SK-N-SH (cell line): ENCODE measurements at regions not wholly inside any gene's neighbourhood (a gene's known extent, or its start where the extent isn't known, plus 50 kb on each side); places are given as distances from the start of the nearest gene placed in this dataset.

Experiments used
- CTCF ChIA-PET: fragments of 300-600, 350-600 bp; formaldehyde crosslinking; extraction: SDS; loops from one replicate; lab custom pipeline; 2021; lab: Yijun Ruan, JAX
- POLR2A ChIA-PET: fragments of 350-600 bp; sonication (Branson Sonifier 250); formaldehyde crosslinking; extraction: SDS; loops from one replicate; lab custom pipeline; 2020; ENCODE audit warnings: antibody characterized with exemption, inconsistent platforms; lab: Yijun Ruan, JAX
- DNase-seq: peaks from one replicate; pipeline ENCODE4 v3.0.0; 2012
- H2AFZ ChIP-seq: fragments of 200-600 bp; sonication (generic); 2 replicates; pipeline ENCODE4 v1.8.1; 2016; ENCODE audit warnings: antibody characterized with exemption, mild to moderate bottlenecking, low read depth
- H3F3A ChIP-seq: fragments of 200-600 bp; sonication (generic); replicated peaks from 2 replicates; pipeline ENCODE3; 2016; ENCODE audit warnings: antibody characterized with exemption, mild to moderate bottlenecking; ENCODE audit not compliant: insufficient read depth
- H3K27ac ChIP-seq, 2 experiments: fragments of 200-500 bp in 1 of 2; fragments of 200-600 bp in 1 of 2; sonication (Bioruptor generic) in 1 of 2; sonication (generic), shearing (Covaris generic) in 1 of 2; 2 replicates each; pipeline versions ENCODE4 v1.5.1 to v1.6.1; 2014 to 2016; ENCODE audit warnings: low read depth in 2 of 2, inconsistent platforms in 1 of 2, low read length in 1 of 2, mild to moderate bottlenecking in 1 of 2, mixed read lengths in 1 of 2
- H3K27me3 ChIP-seq: fragments of 200-600 bp; sonication (generic), shearing (Covaris generic); 2 replicates; pipeline ENCODE4 v1.6.1; 2016; ENCODE audit warnings: mixed run types; ENCODE audit not compliant: insufficient read depth
- H3K36me3 ChIP-seq, 2 experiments: fragments of 200-500 bp in 1 of 2; fragments of 200-600 bp in 1 of 2; sonication (Bioruptor generic) in 1 of 2; sonication (generic) in 1 of 2; replicated peaks in 1 of 2; 2 replicates each; pipeline versions ENCODE3 to v1.5.1; 2014 to 2016; ENCODE audit warnings: low read length in 1 of 2, mild to moderate bottlenecking in 1 of 2; ENCODE audit not compliant: insufficient read depth in 2 of 2, control insufficient read depth in 1 of 2
- H3K4me1 ChIP-seq, 2 experiments: fragments of 200-500 bp in 1 of 2; fragments of 200-600 bp in 1 of 2; sonication (Bioruptor generic) in 1 of 2; sonication (generic), shearing (Covaris generic) in 1 of 2; 2 replicates each; pipeline versions ENCODE4 v1.5.1 to v1.6.1; 2014 to 2016; ENCODE audit warnings: low read depth in 1 of 2, low read length in 1 of 2, mixed run types in 1 of 2; ENCODE audit not compliant: insufficient read depth in 2 of 2, control insufficient read depth in 1 of 2
- H3K4me2 ChIP-seq: fragments of 200-600 bp; sonication (generic), shearing (Covaris generic); 2 replicates; pipeline ENCODE4 v1.6.1; 2017; ENCODE audit warnings: mixed run types
- H3K4me3 ChIP-seq, 2 experiments: fragments of 200-500 bp in 1 of 2; fragments of 200-600 bp in 1 of 2; sonication (Bioruptor generic) in 1 of 2; sonication (generic), shearing (Covaris generic) in 1 of 2; 2 replicates each; pipeline versions ENCODE4 v1.5.1 to v1.8.1; 2014 to 2016; ENCODE audit warnings: low read depth in 2 of 2, inconsistent platforms in 1 of 2, low read length in 1 of 2, mild to moderate bottlenecking in 1 of 2, mixed read lengths in 1 of 2, moderate library complexity in 1 of 2
- H3K79me2 ChIP-seq: fragments of 200-600 bp; sonication (generic); 2 replicates; pipeline ENCODE4 v1.8.1; 2017; ENCODE audit warnings: mild to moderate bottlenecking; ENCODE audit not compliant: insufficient read depth
- H3K9ac ChIP-seq: fragments of 200-600 bp; sonication (generic); 2 replicates; pipeline ENCODE4 v1.6.1; 2017; ENCODE audit warnings: mixed run types
- H3K9me2 ChIP-seq: fragments of 200-600 bp; sonication (generic); 2 replicates; pipeline ENCODE4 v1.6.1; 2017; ENCODE audit warnings: mixed run types
- H3K9me3 ChIP-seq: fragments of 200-600 bp; sonication (generic); 2 replicates; pipeline ENCODE4 v1.6.1; 2017; ENCODE audit warnings: mixed run types, mild to moderate bottlenecking, moderate library complexity
- H4K20me1 ChIP-seq: fragments of 200-600 bp; sonication (generic); 2 replicates; pipeline ENCODE4 v1.6.1; 2017; ENCODE audit warnings: mild to moderate bottlenecking, mixed run types; ENCODE audit not compliant: insufficient read depth
- CTCF ChIP-seq: fragments of 200-600 bp; sonication (generic); IDR thresholded peaks from 2 replicates; pipeline ENCODE4 v1.6.1; 2017; ENCODE audit warnings: antibody characterized with exemption, mild to moderate bottlenecking, moderate library complexity
- EP300 ChIP-seq, 2 experiments: IDR thresholded peaks; 2 replicates each; pipeline versions ENCODE4 v1.4.0 to v1.6.1; 2012; ENCODE audit warnings: borderline replicate concordance in 1 of 2, low read depth in 1 of 2, low read length in 1 of 2
- EZH2phosphoT487 ChIP-seq: fragments of 200-600 bp; sonication (generic); IDR thresholded peaks from 2 replicates; pipeline ENCODE4 v1.6.1; 2017; ENCODE audit warnings: low read depth, mixed run types, mild to moderate bottlenecking, antibody characterized with exemption, moderate library complexity, borderline replicate concordance
- FOXJ3 ChIP-seq: sonication (generic); formaldehyde crosslinking; IDR thresholded peaks from 2 replicates; pipeline ENCODE4 v1.5.1; 2020; ENCODE audit warnings: mild to moderate bottlenecking, missing genetic modification reagents
- GABPA ChIP-seq: IDR thresholded peaks from 2 replicates; pipeline ENCODE4 v1.4.0; 2012; ENCODE audit warnings: low read depth, mild to moderate bottlenecking
- GATA2 ChIP-seq: sonication (generic); formaldehyde crosslinking; IDR thresholded peaks from 2 replicates; pipeline ENCODE4 v1.5.0; 2020; ENCODE audit warnings: mild to moderate bottlenecking, missing genetic modification reagents
- IRF3 ChIP-seq: fragments of 150-350 bp; IDR thresholded peaks from 2 replicates; pipeline ENCODE4 v1.6.1; 2016; ENCODE audit warnings: mild to moderate bottlenecking, low read depth, low read length
- MXI1 ChIP-seq: IDR thresholded peaks from 2 replicates; pipeline ENCODE4 v1.6.1; 2012; ENCODE audit warnings: mild to moderate bottlenecking, low read depth, low read length, improper control_type of control experiment
- NFIC ChIP-seq: IDR thresholded peaks from 2 replicates; pipeline ENCODE4 v1.4.0; 2012; ENCODE audit warnings: borderline replicate concordance
- NRF1 ChIP-seq: IDR thresholded peaks from 2 replicates; pipeline ENCODE4 v1.6.1; 2012; ENCODE audit warnings: low read depth, mild to moderate bottlenecking, low read length
- PBX3 ChIP-seq: IDR thresholded peaks from 2 replicates; pipeline ENCODE4; 2012
- RCOR1 ChIP-seq: fragments of 150-350 bp; IDR thresholded peaks from 2 replicates; pipeline ENCODE4 v1.6.1; 2017; ENCODE audit warnings: antibody characterized with exemption, low read length
- REST ChIP-seq: IDR thresholded peaks from 2 replicates; pipeline ENCODE4 v1.6.1; 2012; ENCODE audit warnings: mild to moderate bottlenecking, low read depth, low read length, moderate library complexity
- RFX5 ChIP-seq: IDR thresholded peaks from 2 replicates; pipeline ENCODE4 v1.6.1; 2012; ENCODE audit warnings: mild to moderate bottlenecking, improper control_type of control experiment, low read length
- RXRA ChIP-seq: IDR thresholded peaks from 2 replicates; pipeline ENCODE4 v1.4.0; 2012; ENCODE audit warnings: low read depth, mild to moderate bottlenecking, borderline replicate concordance
- SMC3 ChIP-seq: IDR thresholded peaks from 2 replicates; pipeline ENCODE4 v1.6.1; 2012; ENCODE audit warnings: low read depth, low read length, improper control_type of control experiment
- TAF1 ChIP-seq: IDR thresholded peaks from 2 replicates; pipeline ENCODE4 v1.6.1; 2012; ENCODE audit warnings: low read depth, mild to moderate bottlenecking, low read length, moderate library complexity, borderline replicate concordance
- TCF12 ChIP-seq: IDR thresholded peaks from 2 replicates; pipeline ENCODE4 v1.4.0; 2012
- TEAD4 ChIP-seq: IDR thresholded peaks from 2 replicates; pipeline ENCODE4 v1.4.0; 2012; ENCODE audit warnings: mild to moderate bottlenecking, borderline replicate concordance; ENCODE audit not compliant: insufficient read depth
- WGBS: methylation state at CpG from one replicate; pipeline ENCODE4 v1.1.6; 2017; ENCODE audit warnings: low lambda C conversion rate; 5-methylcytosine and 5-hydroxymethylcytosine counted together

- CTCF ChIA-PET, result interaction anchor here (0.7 kb wide), 1 partner anchor 87 kb away, joined by 3 read pairs; no protein-coding TSS in a partner anchor
These were observed 287.6 kb upstream of the MSX2 start for GRCh38 chr5:174436750-174437149.

GRCh38 chr5:174444479-174445188 lies 279.7 kb upstream of the MSX2 start:
- Histone ChIP-seq H3F3A (no peaks in the 10 kb centered on the region), H3K9me2 (no peaks in the 10 kb centered on the region), H3K4me2 (no peak overlapping the region), H3K9ac (no peak overlapping the region), H3K4me1 (no peaks in the 10 kb centered on the region), H2AFZ (no peak overlapping the region), H4K20me1 (no peaks in the 10 kb centered on the region), H3K27ac (no peak overlapping the region), H3K9me3 (no peaks in the 10 kb centered on the region), H3K36me3 (no peaks in the 10 kb centered on the region), H3K79me2 (no peaks in the 10 kb centered on the region), H3K27me3 (no peaks in the 10 kb centered on the region), H3K4me3 (no peak overlapping the region)
- WGBS, result 61% methylated on average over 7 of the region's 7 CpGs
- ChIA-PET CTCF (interaction anchor here (0.5 to 1.5 kb wide), 2 partner anchors 25 to 34 kb away, joined by 3 to 6 read pairs; no protein-coding TSS in a partner anchor), POLR2A (interaction anchor here (0.8 kb wide), 1 partner anchor 20 kb away, joined by 3 read pairs; no protein-coding TSS in a partner anchor)
- DNase-seq, result no peak
- no peak for TF ChIP-seq CTCF
- TF ChIP-seq RCOR1, result no peak
- no peak for TF ChIP-seq FOXJ3 (CRISPR knock-in tag)
- no peak for TF ChIP-seq EZH2phosphoT487
- no peak for TF ChIP-seq IRF3
- TF ChIP-seq PBX3, result no peak
- TF ChIP-seq RFX5, result no peak
- no peak for TF ChIP-seq REST
- TF ChIP-seq TEAD4, result no peak
- TF ChIP-seq GATA2 (CRISPR knock-in tag), result no peak

More at GRCh38 chr5:174436750-174437149, 287.6 kb upstream of the MSX2 start:
- no peaks in the 10 kb centered on the region for H3K9me3 ChIP-seq
- H4K20me1 ChIP-seq, result no peaks in the 10 kb centered on the region
- no peaks in the 10 kb centered on the region for H3K9me2 ChIP-seq
- no peak overlapping the region for H3K4me2 ChIP-seq
- no peaks in the 10 kb centered on the region for H3K79me2 ChIP-seq
- no peaks in the 10 kb centered on the region for H3K36me3 ChIP-seq
- TF ChIP-seq EZH2phosphoT487, result no peak
- TF ChIP-seq RFX5, result no peak
- no peak for TF ChIP-seq RCOR1
- TF ChIP-seq RXRA, result no peak
- no peak for TF ChIP-seq NRF1
- no peak for TF ChIP-seq SMC3
- no peak for TF ChIP-seq NFIC
- no peak for TF ChIP-seq MXI1
- no peak for TF ChIP-seq PBX3
- TF ChIP-seq TCF12, result no peak
- TF ChIP-seq TAF1, result no peak
- TF ChIP-seq EP300 (IDR thresholded peaks at IDR 0.05; ENCODE audit: borderline replicate concordance in 1 of 2, low read depth in 1 of 2, low read length in 1 of 2), result no peak
- TF ChIP-seq GABPA, result no peak
- no peak overlapping the region for H2AFZ ChIP-seq
- H3K4me3 ChIP-seq, result no peak overlapping the region
- H3K4me1 ChIP-seq, result no peaks in the 10 kb centered on the region
- H3K9ac ChIP-seq, result no peak overlapping the region
- POLR2A ChIA-PET, result no interaction called here
- H3F3A ChIP-seq, result no peaks in the 10 kb centered on the region
- DNase-seq, result no peak
- no peaks in the 10 kb centered on the region for H3K27me3 ChIP-seq
- H3K27ac ChIP-seq, result no peak overlapping the region
- WGBS, result 50% methylated on average over 1 of the region's 4 CpGs
